ENCODE measurements at regions not wholly inside any gene's neighbourhood (a gene's known extent, or its start where the extent isn't known, plus 50 kb on each side); places are given as distances from the start of the nearest gene placed in this dataset.

- Histone ChIP-seq H3K9ac (ENCODE audit: low read depth in 1 of 2, low read length in 2 of 2) (no peak overlapping the region), H3K9me3 (ENCODE audit: control insufficient read depth in 2 of 2, low read length in 2 of 2) (no peaks in the 10 kb centered on the region), H3K27ac (ENCODE audit: low read depth in 2 of 2, low read length in 2 of 2) (no peak overlapping the region), H3K4me3 (ENCODE audit: low read length in 2 of 2) (no peak overlapping the region), H3K36me3 (ENCODE audit: control insufficient read depth in 2 of 2, insufficient read depth in 2 of 2, low read length in 2 of 2) (no peaks in the 10 kb centered on the region), H3K4me1 (ENCODE audit: control insufficient read depth in 2 of 2, insufficient read depth in 2 of 2, low read length in 2 of 2) (no peaks in the 10 kb centered on the region), H3K27me3 (ENCODE audit: control insufficient read depth in 2 of 2, insufficient read depth in 2 of 2, low read length in 2 of 2) (no peaks in the 10 kb centered on the region)
Measured at GRCh38 chr5:61881821-61882487, 424.1 kb upstream of the KIF2A start.

DNA sequence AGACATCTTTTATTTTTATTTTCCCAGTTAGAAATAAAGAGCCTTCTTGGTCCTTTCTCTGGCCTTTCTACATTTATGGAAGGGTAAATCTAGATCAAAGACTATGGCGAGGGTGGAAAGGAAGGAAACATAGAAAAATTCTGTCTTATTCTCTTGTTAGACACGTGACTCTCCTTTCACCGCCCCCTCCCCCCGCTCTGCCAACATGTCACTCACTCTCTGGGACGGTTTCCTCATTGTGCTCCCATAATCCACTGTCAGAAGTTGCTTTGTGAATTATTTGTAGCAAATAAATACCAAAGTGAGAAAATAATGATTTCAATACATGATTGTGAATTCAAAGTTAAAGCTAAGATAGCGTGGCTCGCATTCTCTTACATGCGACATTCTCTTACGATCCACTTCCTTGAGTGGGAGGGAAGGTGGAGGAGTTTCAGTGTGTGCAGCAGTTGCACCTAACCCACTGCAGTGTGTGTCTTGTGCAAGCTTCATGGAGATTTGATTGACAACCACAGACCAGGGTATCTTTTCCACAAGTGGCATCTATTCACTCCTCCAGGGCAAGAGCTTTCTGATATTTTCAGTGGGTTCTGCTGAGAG, 423.0 kb upstream of the KIF2A start:
- Histone ChIP-seq H3K4me1 (ENCODE audit: control insufficient read depth in 2 of 2, insufficient read depth in 2 of 2, low read length in 2 of 2) (no peaks in the 10 kb centered on the region), H3K27ac (ENCODE audit: low read depth in 2 of 2, low read length in 2 of 2) (no peak overlapping the region), H3K9me3 (ENCODE audit: control insufficient read depth in 2 of 2, low read length in 2 of 2) (no peaks in the 10 kb centered on the region), H3K4me3 (ENCODE audit: low read length in 2 of 2) (no peak overlapping the region), H3K27me3 (ENCODE audit: control insufficient read depth in 2 of 2, insufficient read depth in 2 of 2, low read length in 2 of 2) (no peaks in the 10 kb centered on the region), H3K9ac (ENCODE audit: low read depth in 1 of 2, low read length in 2 of 2) (no peak overlapping the region), H3K36me3 (ENCODE audit: control insufficient read depth in 2 of 2, insufficient read depth in 2 of 2, low read length in 2 of 2) (no peaks in the 10 kb centered on the region)

- Histone ChIP-seq H3K9me3 (ENCODE audit: control insufficient read depth in 2 of 2, low read length in 2 of 2) (no peaks in the 10 kb centered on the region), H3K27ac (ENCODE audit: low read depth in 2 of 2, low read length in 2 of 2) (no peak overlapping the region), H3K9ac (ENCODE audit: low read depth in 1 of 2, low read length in 2 of 2) (no peak overlapping the region), H3K4me1 (ENCODE audit: control insufficient read depth in 2 of 2, insufficient read depth in 2 of 2, low read length in 2 of 2) (no peaks in the 10 kb centered on the region), H3K36me3 (ENCODE audit: control insufficient read depth in 2 of 2, insufficient read depth in 2 of 2, low read length in 2 of 2) (no peaks in the 10 kb centered on the region), H3K4me3 (ENCODE audit: low read length in 2 of 2) (no peak overlapping the region), H3K27me3 (ENCODE audit: control insufficient read depth in 2 of 2, insufficient read depth in 2 of 2, low read length in 2 of 2) (no peaks in the 10 kb centered on the region)
Measured at GRCh38 chr5:61884252-61884855, 421.7 kb upstream of the KIF2A start.

- Histone ChIP-seq H3K36me3 (ENCODE audit: control insufficient read depth in 2 of 2, insufficient read depth in 2 of 2, low read length in 2 of 2) (no peaks in the 10 kb centered on the region), H3K27ac (ENCODE audit: low read depth in 2 of 2, low read length in 2 of 2) (no peak overlapping the region), H3K27me3 (ENCODE audit: control insufficient read depth in 2 of 2, insufficient read depth in 2 of 2, low read length in 2 of 2) (no peaks in the 10 kb centered on the region), H3K4me1 (ENCODE audit: control insufficient read depth in 2 of 2, insufficient read depth in 2 of 2, low read length in 2 of 2) (no peaks in the 10 kb centered on the region), H3K9ac (ENCODE audit: low read depth in 1 of 2, low read length in 2 of 2) (no peak overlapping the region), H3K4me3 (ENCODE audit: low read length in 2 of 2) (no peak overlapping the region), H3K9me3 (ENCODE audit: control insufficient read depth in 2 of 2, low read length in 2 of 2) (no peaks in the 10 kb centered on the region)
Measured at GRCh38 chr5:61886214-61886613, 419.8 kb upstream of the KIF2A start.

GRCh38 chr5:61887271-61887670, 418.7 kb upstream of the KIF2A start:
- no peaks in the 10 kb centered on the region for H3K9me3 ChIP-seq (ENCODE audit: control insufficient read depth in 2 of 2, low read length in 2 of 2)
- no peak overlapping the region for H3K9ac ChIP-seq (ENCODE audit: low read depth in 1 of 2, low read length in 2 of 2)
- H3K4me1 ChIP-seq (ENCODE audit: control insufficient read depth in 2 of 2, insufficient read depth in 2 of 2, low read length in 2 of 2) = no peaks in the 10 kb centered on the region
- H3K36me3 ChIP-seq (ENCODE audit: control insufficient read depth in 2 of 2, insufficient read depth in 2 of 2, low read length in 2 of 2) = no peaks in the 10 kb centered on the region
- no peak overlapping the region for H3K27ac ChIP-seq (ENCODE audit: low read depth in 2 of 2, low read length in 2 of 2)
- H3K27me3 ChIP-seq (ENCODE audit: control insufficient read depth in 2 of 2, insufficient read depth in 2 of 2, low read length in 2 of 2) = no peaks in the 10 kb centered on the region
- no peak overlapping the region for H3K4me3 ChIP-seq (ENCODE audit: low read length in 2 of 2)

DNA sequence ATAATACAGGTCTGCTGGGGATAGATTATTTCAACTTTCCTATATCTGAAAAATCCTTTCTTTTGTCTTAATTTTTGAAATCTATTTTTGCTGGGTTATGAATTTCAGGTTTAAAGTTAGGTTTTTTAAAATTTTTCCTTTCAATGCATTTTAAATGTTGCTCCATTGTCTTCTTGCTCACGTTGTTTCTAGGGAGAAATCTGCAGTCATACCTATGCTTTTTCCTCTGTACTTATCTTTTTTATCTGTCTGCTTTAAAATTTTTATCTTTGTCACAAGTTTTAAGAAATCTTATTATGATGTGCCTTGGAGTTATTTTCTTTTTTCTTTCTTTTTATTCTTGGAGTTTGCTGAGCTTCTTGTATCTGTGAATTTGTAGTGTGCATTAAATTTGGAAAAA, 412.0 kb upstream of the KIF2A start:
- no peak overlapping the region for H3K4me3 ChIP-seq (ENCODE audit: low read length in 2 of 2)
- H3K4me1 ChIP-seq (ENCODE audit: control insufficient read depth in 2 of 2, insufficient read depth in 2 of 2, low read length in 2 of 2) = no peaks in the 10 kb centered on the region
- no peak overlapping the region for H3K9ac ChIP-seq (ENCODE audit: low read depth in 1 of 2, low read length in 2 of 2)
- H3K36me3 ChIP-seq (ENCODE audit: control insufficient read depth in 2 of 2, insufficient read depth in 2 of 2, low read length in 2 of 2) = no peaks in the 10 kb centered on the region
- H3K27me3 ChIP-seq (ENCODE audit: control insufficient read depth in 2 of 2, insufficient read depth in 2 of 2, low read length in 2 of 2) = peaks cover 0 to 4% of the 10 kb centered on the region in 2 donors
- H3K27ac ChIP-seq (ENCODE audit: low read depth in 2 of 2, low read length in 2 of 2) = no peak overlapping the region
- peaks cover 0 to 4% of the 10 kb centered on the region in 2 donors for H3K9me3 ChIP-seq (ENCODE audit: control insufficient read depth in 2 of 2, low read length in 2 of 2)

DNA sequence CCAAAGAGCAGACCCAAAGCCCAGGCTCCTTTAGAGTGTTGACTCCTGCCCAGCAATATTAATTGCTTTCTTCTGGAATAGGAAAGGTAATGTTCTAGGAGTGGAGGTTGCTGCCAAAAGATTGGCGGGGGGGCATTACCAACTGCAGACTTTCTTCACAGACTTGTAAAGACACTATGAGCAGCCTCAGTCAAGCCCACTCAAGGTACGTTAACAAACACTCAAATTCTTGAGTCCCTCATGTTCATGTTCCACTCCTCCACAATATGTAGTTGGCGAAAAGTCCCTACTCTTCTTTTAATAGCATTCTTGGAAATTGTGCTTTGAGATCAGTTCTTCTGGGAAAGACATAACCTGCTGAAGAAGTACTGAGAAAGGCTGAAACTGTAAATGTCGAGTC, 409.2 kb upstream of the KIF2A start:
- no peak overlapping the region for H3K9ac ChIP-seq (ENCODE audit: low read depth in 1 of 2, low read length in 2 of 2)
- no peaks in the 10 kb centered on the region for H3K36me3 ChIP-seq (ENCODE audit: control insufficient read depth in 2 of 2, insufficient read depth in 2 of 2, low read length in 2 of 2)

GRCh38 chr5:61897251-61897650, 408.8 kb upstream of the KIF2A start:
- H3K36me3 ChIP-seq (ENCODE audit: control insufficient read depth in 2 of 2, insufficient read depth in 2 of 2, low read length in 2 of 2) = no peaks in the 10 kb centered on the region
- no peak overlapping the region for H3K9ac ChIP-seq (ENCODE audit: low read depth in 1 of 2, low read length in 2 of 2)
- no peaks in the 10 kb centered on the region for H3K4me1 ChIP-seq (ENCODE audit: control insufficient read depth in 2 of 2, insufficient read depth in 2 of 2, low read length in 2 of 2)
- no peak overlapping the region for H3K27ac ChIP-seq (ENCODE audit: low read depth in 2 of 2, low read length in 2 of 2)
- H3K9me3 ChIP-seq (ENCODE audit: control insufficient read depth in 2 of 2, low read length in 2 of 2) = peaks cover 0 to 4% of the 10 kb centered on the region in 2 donors
- peaks cover 0 to 4% of the 10 kb centered on the region in 2 donors for H3K27me3 ChIP-seq (ENCODE audit: control insufficient read depth in 2 of 2, insufficient read depth in 2 of 2, low read length in 2 of 2)
- H3K4me3 ChIP-seq (ENCODE audit: low read length in 2 of 2) = no peak overlapping the region

More for the DNA sequence above, 409.2 kb upstream of the KIF2A start:
- peaks cover 0 to 4% of the 10 kb centered on the region in 2 donors for H3K9me3 ChIP-seq (ENCODE audit: control insufficient read depth in 2 of 2, low read length in 2 of 2)
- no peak overlapping the region for H3K27ac ChIP-seq (ENCODE audit: low read depth in 2 of 2, low read length in 2 of 2)
- no peaks in the 10 kb centered on the region for H3K4me1 ChIP-seq (ENCODE audit: control insufficient read depth in 2 of 2, insufficient read depth in 2 of 2, low read length in 2 of 2)
- peaks cover 0 to 4% of the 10 kb centered on the region in 2 donors for H3K27me3 ChIP-seq (ENCODE audit: control insufficient read depth in 2 of 2, insufficient read depth in 2 of 2, low read length in 2 of 2)
- no peak overlapping the region for H3K4me3 ChIP-seq (ENCODE audit: low read length in 2 of 2)

- Histone ChIP-seq H3K36me3 (ENCODE audit: control insufficient read depth in 2 of 2, insufficient read depth in 2 of 2, low read length in 2 of 2) (no peaks in the 10 kb centered on the region), H3K9me3 (ENCODE audit: control insufficient read depth in 2 of 2, low read length in 2 of 2) (no peaks in the 10 kb centered on the region), H3K9ac (ENCODE audit: low read depth in 1 of 2, low read length in 2 of 2) (no peak overlapping the region), H3K27ac (ENCODE audit: low read depth in 2 of 2, low read length in 2 of 2) (no peak overlapping the region), H3K4me1 (ENCODE audit: control insufficient read depth in 2 of 2, insufficient read depth in 2 of 2, low read length in 2 of 2) (no peaks in the 10 kb centered on the region), H3K27me3 (ENCODE audit: control insufficient read depth in 2 of 2, insufficient read depth in 2 of 2, low read length in 2 of 2) (peaks cover 0 to 4% of the 10 kb centered on the region in 2 donors), H3K4me3 (ENCODE audit: low read length in 2 of 2) (no peak overlapping the region)
Measured at GRCh38 chr5:61901997-61902396, 404.0 kb upstream of the KIF2A start.

DNA sequence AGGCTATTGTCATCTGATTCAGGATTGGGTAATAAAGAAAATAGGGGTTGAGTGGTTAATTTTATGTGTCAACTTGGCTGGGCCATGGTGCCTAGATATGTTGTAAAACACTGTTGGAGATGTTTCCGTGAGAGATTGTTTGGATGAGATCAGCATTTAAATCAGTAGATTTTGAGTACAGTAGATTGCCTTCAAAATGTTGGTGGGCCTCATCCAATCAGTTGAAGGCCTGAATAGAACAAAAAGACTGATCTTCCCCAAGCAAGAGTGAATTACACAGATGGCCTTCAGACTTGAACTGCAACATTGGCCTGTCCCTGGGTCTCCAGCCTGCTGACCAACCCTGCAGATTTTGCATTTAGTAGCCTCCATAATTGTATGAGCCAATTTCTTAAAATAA, 401.3 kb upstream of the KIF2A start:
- Histone ChIP-seq H3K27ac (ENCODE audit: low read depth in 2 of 2, low read length in 2 of 2) (no peak overlapping the region), H3K9ac (ENCODE audit: low read depth in 1 of 2, low read length in 2 of 2) (no peak overlapping the region), H3K4me1 (ENCODE audit: control insufficient read depth in 2 of 2, insufficient read depth in 2 of 2, low read length in 2 of 2) (no peaks in the 10 kb centered on the region), H3K9me3 (ENCODE audit: control insufficient read depth in 2 of 2, low read length in 2 of 2) (no peaks in the 10 kb centered on the region), H3K4me3 (ENCODE audit: low read length in 2 of 2) (no peak overlapping the region), H3K27me3 (ENCODE audit: control insufficient read depth in 2 of 2, insufficient read depth in 2 of 2, low read length in 2 of 2) (no peaks in the 10 kb centered on the region), H3K36me3 (ENCODE audit: control insufficient read depth in 2 of 2, insufficient read depth in 2 of 2, low read length in 2 of 2) (no peaks in the 10 kb centered on the region)
